ENCODE measurements at regions not wholly inside any gene's neighbourhood (a gene's known extent, or its start where the extent isn't known, plus 50 kb on each side); places are given as distances from the start of the nearest gene placed in this dataset.
"Not testable (repeated sequence)": the region's sequence is repeated elsewhere in the genome, so short reads cannot be mapped to it uniquely, and the experiment has no call there.

- DNase-seq (ENCODE audit: low spot score): no peak
These were observed 188.1 kb upstream of the FANCL start for GRCh38 chr2:58429014-58429875.

- peak; percentile 81 for DNase-seq (ENCODE audit: low spot score)
These were observed 187.2 kb upstream of the FANCL start for GRCh38 chr2:58428096-58429013.

GRCh38 chr2:58427572-58428095 lies 186.5 kb upstream of the FANCL start:
- DNase-seq (ENCODE audit: low spot score): peak; percentile 34

- DNase-seq (ENCODE audit: low spot score): no peak
These were observed 184.2 kb upstream of the FANCL start for GRCh38 chr2:58425368-58425767.

DNA sequence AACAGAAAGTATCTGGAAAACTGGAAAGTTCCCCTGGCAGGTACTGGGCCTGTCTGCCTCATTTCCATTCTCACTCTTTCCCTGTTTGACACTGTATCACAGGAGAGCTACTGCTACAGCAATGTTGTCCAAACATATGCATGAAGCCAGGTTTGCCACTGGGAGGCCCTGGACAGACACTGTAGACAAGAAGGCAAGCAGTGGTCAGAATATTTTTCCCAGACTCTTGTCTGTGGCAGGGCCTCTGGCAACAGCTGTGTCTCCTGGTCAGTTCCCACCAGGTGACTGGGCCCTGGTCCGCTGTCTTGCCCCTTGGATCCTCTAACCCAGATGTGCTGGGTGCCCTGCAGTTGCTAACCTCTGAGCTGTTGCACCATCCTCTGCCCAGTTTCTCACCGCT lies 178.9 kb upstream of the FANCL start:
- no peak for DNase-seq (ENCODE audit: low spot score)

DNA sequence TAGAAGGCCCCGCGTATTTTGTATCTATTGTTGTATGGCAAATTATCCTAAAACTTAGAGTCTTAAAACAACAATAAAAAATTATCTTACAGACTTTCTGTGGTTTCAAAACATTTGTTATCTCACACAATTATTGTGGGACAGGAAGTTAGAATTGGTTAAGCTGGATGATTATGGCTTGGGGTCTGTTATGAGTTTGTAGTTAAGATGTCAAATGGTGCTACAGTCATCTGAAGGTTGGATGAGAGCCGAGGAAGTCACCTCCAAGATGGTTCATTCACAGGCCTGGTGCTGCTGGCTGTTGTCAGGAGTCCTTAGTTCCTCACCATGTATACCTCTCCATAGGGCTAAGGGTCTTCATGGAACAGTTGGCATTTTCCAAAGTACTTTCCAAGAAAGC lies 175.6 kb upstream of the FANCL start:
- no peak for DNase-seq (ENCODE audit: low spot score)

DNA sequence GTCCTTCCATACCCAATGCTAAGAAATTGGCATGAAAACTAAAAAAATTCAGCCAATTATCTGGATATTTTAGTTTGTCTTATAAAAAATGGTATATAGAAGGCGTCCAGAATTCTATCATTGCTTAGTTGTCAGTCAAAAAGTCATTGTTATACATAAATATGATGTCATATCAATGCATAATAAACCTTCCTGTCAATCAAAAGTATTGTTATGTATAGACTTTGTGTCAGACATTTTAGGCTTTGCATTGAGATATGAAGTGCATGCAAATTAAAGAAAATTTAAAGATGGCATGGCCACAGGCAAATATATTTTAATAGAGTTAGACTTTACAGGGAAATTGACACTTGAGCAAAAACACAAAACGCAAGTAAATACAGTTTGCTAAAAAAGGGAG lies 173.4 kb upstream of the FANCL start:
- DNase-seq (ENCODE audit: low spot score): no peak

DNA sequence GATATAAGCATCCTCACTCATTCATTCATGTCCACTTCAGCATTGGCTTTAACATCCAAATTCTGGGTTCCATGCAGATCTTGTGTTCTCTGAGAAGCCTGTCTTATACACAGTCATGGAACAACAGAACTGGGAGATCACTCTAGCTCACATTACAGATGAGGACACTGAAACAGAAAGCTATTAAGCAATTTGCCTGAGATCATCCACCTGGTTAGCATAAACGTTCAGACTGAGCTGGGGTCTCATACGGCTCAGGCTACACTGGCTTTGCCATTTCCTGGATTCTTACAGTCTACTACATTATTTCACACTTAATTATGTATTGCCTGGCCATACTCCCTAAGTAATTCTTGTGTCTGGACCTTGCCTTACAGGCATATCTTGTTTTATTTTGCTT lies 169.4 kb upstream of the FANCL start:
- no peak for DNase-seq (ENCODE audit: low spot score)

GRCh38 chr2:58407487-58407886 lies 166.4 kb upstream of the FANCL start:
- no peak for DNase-seq (ENCODE audit: low spot score)

DNA sequence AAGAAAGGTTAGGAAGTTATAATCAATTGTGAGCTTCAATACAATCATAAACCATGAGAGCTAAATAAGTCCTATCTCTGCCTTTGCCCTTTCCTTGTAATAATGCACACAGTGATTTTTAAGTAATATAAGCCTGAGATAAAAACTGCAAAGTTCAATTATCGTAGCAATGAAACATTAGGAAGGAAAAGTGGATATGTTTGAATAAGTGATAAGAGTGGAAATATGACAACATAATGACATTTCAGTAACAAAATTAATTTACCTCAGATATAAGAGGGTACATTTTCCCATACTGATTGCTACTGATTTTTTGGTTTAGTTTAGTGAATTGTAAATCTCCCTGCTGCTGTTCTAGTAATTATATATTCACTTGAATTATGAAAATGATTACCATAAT lies 164.2 kb upstream of the FANCL start:
- DNase-seq (ENCODE audit: low spot score): no peak

DNA sequence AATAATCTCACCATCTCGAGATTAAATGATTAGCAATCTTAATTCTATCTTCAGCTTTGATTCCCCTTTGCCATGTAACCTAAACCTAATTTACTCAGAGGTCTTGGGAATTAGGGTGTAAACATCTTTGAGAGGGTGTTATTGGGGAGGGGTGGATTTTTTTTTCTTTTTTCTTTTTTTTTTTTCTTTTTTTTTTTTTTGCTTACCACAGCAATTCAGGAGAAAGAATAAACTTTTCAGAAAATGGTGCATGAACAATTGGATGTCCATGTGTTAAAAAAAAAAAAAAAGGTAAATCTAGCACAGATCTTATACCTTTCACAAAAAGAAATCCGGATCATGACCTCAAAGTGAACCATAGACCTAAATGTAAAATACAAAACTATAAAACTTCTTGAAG lies 160.8 kb upstream of the FANCL start:
- DNase-seq (ENCODE audit: low spot score): no peak

GRCh38 chr2:58398406-58398805 lies 157.3 kb upstream of the FANCL start:
- DNase-seq (ENCODE audit: low spot score): no peak

- no peak for DNase-seq (ENCODE audit: low spot score)
These were observed 146.6 kb upstream of the FANCL start for GRCh38 chr2:58387701-58388100.

DNA sequence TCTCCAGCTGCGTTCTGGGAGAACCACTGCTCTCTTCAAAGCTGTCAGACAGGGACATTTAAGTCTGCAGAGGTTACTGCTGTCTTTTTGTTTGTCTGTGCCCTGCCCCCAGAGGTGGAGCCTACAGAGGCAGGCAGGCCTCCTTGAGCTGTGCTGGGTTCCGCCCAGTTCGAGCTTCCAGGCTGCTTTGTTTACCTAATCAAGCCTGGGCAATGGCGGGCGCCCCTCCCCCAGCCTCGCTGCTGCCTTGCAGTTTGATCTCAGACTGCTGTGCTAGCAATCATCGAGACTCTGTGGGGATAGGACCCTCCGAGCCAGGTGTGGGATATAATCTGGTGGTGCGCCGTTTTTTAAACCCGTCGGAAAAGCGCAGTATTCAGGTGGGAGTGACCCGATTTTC lies 145.8 kb upstream of the FANCL start:
- not testable (repeated sequence) for DNase-seq (ENCODE audit: low spot score)

GRCh38 chr2:58378152-58378551 lies 137.0 kb upstream of the FANCL start:
- DNase-seq (ENCODE audit: low spot score): no peak

DNA sequence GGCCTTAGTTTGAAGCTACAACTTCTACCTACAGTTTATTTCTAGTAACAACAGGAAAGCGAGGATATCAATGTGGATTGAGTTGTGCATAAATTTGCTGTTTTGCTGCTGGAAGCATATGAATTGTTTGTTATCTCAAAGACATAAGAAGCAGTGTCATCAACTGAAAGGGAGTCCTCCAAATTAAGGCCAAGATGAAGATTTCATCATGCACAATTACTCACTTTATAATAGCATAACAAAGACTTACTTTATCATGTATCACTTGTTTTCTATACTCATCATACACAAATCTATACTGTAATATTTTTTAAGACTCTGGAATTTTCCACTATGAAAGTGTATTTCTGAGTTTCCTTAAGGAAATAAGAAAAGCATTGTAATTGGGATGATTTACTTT lies 136.1 kb upstream of the FANCL start:
- no peak for DNase-seq (ENCODE audit: low spot score)

- DNase-seq (ENCODE audit: low spot score): no peak
These were observed 135.5 kb upstream of the FANCL start for GRCh38 chr2:58376592-58376991.

GRCh38 chr2:58369594-58369993 lies 128.5 kb upstream of the FANCL start:
- no peak for DNase-seq (ENCODE audit: low spot score)

- DNase-seq (ENCODE audit: low spot score): no peak
These were observed 123.0 kb upstream of the FANCL start for GRCh38 chr2:58364098-58364497.

- DNase-seq (ENCODE audit: low spot score): no peak
These were observed 116.9 kb upstream of the FANCL start for GRCh38 chr2:58358026-58358425.

DNA sequence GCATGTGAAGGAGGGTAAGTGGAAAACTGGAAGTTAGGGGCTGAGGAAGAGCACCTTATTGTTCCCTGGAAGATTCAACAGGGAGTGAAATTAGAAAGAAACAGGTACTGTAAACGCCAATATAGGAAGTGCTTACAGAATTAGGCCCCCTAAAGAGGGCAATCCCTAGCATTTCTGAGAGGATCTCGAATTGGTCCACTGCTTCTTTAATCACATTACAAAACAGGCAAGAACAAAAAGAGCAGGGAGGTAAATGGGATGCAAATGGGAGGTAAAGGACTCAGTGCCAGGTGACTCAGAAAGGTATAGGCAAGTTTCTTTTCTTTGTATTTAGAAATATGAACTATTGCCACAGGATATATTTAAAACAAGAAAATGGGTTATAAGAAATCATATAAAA lies 116.4 kb upstream of the FANCL start:
- peak; percentile 18 for DNase-seq (ENCODE audit: low spot score)

GRCh38 chr2:58354230-58354629 lies 113.1 kb upstream of the FANCL start:
- DNase-seq (ENCODE audit: low spot score): no peak

GRCh38 chr2:58350484-58350883 lies 109.4 kb upstream of the FANCL start:
- DNase-seq (ENCODE audit: low spot score): no peak

Data from iPS-NIHi11 (cell line).